ENCODE measurements at regions not wholly inside any gene's neighbourhood (a gene's known extent, or its start where the extent isn't known, plus 50 kb on each side); places are given as distances from the start of the nearest gene placed in this dataset.

GRCh38 chr18:41548521-41549260 lies 406.3 kb upstream of the PIK3C3 start:
- TF ChIP-seq, protein P1, sequence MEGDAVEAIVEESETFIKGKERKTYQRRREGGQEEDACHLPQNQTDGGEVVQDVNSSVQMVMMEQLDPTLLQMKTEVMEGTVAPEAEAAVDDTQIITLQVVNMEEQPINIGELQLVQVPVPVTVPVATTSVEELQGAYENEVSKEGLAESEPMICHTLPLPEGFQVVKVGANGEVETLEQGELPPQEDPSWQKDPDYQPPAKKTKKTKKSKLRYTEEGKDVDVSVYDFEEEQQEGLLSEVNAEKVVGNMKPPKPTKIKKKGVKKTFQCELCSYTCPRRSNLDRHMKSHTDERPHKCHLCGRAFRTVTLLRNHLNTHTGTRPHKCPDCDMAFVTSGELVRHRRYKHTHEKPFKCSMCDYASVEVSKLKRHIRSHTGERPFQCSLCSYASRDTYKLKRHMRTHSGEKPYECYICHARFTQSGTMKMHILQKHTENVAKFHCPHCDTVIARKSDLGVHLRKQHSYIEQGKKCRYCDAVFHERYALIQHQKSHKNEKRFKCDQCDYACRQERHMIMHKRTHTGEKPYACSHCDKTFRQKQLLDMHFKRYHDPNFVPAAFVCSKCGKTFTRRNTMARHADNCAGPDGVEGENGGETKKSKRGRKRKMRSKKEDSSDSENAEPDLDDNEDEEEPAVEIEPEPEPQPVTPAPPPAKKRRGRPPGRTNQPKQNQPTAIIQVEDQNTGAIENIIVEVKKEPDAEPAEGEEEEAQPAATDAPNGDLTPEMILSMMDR (conservative IDR thresholded peaks at IDR 0.05; ENCODE audit: low read depth, low read length), result no peak
- TF ChIP-seq EZH2phosphoT487 (IDR thresholded peaks at IDR 0.05; ENCODE audit: borderline replicate concordance, low read length) (no peak), EZH2 (IDR thresholded peaks at IDR 0.05; ENCODE audit: low read length, unreplicated experiment) (no peak)
- H3K4me3 ChIP-seq (ENCODE audit: low read length), result no peak overlapping the region
- no peaks in the 10 kb centered on the region for H3F3A ChIP-seq (ENCODE audit: low read length, unreplicated experiment)
- no peaks in the 10 kb centered on the region for H4K20me1 ChIP-seq (ENCODE audit: low read length)
- H3K27me3 ChIP-seq (ENCODE audit: low read length), result no peaks in the 10 kb centered on the region
- peaks cover 5% of the 10 kb centered on the region for H3K4me1 ChIP-seq (ENCODE audit: insufficient read depth, low read length)
- no peak overlapping the region for H2AFZ ChIP-seq (ENCODE audit: low read length)
- no peaks in the 10 kb centered on the region for H3K9me2 ChIP-seq (replicated peaks; ENCODE audit: low read length)
- POLR2A ChIA-PET (ENCODE audit: unreplicated experiment), result no interaction called here
- ATAC-seq, result no peak
- H3K36me3 ChIP-seq (ENCODE audit: low read depth, low read length), result no peaks in the 10 kb centered on the region
- H3K9me3 ChIP-seq (ENCODE audit: low read length), result no peaks in the 10 kb centered on the region
- intact Hi-C loops (cut with micrococcal nuclease), result no loop called here
- H3K27ac ChIP-seq (ENCODE audit: low read length), result no peak overlapping the region
- no peak overlapping the region for H3K9ac ChIP-seq (ENCODE audit: low read length)
- BruUV-seq (replicated peaks), result no TSS peak
- CTCF ChIA-PET, result no interaction called here
- DNase-seq, result no peak
- no peak overlapping the region for H3K4me2 ChIP-seq (ENCODE audit: low read length)
- no peaks in the 10 kb centered on the region for H3K79me2 ChIP-seq (ENCODE audit: low read length)

DNA sequence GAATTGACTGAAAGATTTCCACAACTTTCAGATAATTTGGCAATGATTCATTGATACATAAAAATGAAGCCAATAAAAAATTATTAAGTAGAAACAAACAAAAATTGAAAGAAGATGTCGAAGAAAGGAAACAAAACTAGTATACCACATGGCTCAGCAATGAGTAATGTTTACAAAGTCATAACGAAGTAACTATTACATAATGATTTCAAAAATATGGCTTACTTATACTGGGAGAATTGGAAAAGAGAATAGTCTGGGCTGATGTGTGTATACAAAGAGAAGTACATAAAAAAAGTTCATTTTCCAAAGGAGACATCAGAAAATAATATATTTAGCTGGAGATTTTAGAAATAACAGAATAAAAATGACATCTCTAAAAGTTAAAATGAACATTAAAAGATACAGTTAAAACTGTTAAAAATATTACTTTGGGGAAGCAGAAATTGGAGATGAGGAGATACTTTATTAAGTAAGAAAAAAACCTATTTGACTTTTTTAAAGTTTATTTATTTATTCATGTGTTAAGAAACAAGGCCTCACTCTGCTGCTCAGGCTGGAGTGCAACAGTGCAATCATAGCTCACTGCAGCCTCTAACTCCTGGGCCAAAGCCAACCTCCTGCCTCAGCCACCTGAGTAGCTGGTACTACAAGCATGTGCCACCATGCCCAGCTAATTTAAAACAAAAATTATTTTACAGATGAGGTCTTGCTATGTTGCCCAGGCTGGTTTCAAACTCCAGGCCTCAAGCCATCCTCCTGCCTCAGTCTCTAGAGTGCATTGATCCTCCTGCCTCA lies 409.7 kb upstream of the PIK3C3 start:
- H3K79me2 ChIP-seq (ENCODE audit: low read length), result no peaks in the 10 kb centered on the region

More for the DNA sequence above, 409.7 kb upstream of the PIK3C3 start:
- intact Hi-C loops (cut with micrococcal nuclease), result no loop called here
- ATAC-seq (peak; percentile 78), DNase-seq (peak; percentile 39)
- POLR2A ChIA-PET (ENCODE audit: unreplicated experiment), result no interaction called here
- TF ChIP-seq, protein P1 (conservative IDR thresholded peaks at IDR 0.05; ENCODE audit: low read depth, low read length), result no peak
- TF ChIP-seq EZH2phosphoT487 (IDR thresholded peaks at IDR 0.05; ENCODE audit: borderline replicate concordance, low read length), result no peak
- no peak for TF ChIP-seq EZH2 (IDR thresholded peaks at IDR 0.05; ENCODE audit: low read length, unreplicated experiment)
- H3K4me1 ChIP-seq (ENCODE audit: insufficient read depth, low read length), result peaks cover 5% of the 10 kb centered on the region
- no peaks in the 10 kb centered on the region for H3K9me2 ChIP-seq (replicated peaks; ENCODE audit: low read length)
- no peak overlapping the region for H3K4me2 ChIP-seq (ENCODE audit: low read length)
- CTCF ChIA-PET, result no interaction called here
- H3K4me3 ChIP-seq (ENCODE audit: low read length), result no peak overlapping the region
- H2AFZ ChIP-seq (ENCODE audit: low read length), result no peak overlapping the region
- no TSS peak for BruUV-seq (replicated peaks)
- no peaks in the 10 kb centered on the region for H3K36me3 ChIP-seq (ENCODE audit: low read depth, low read length)
- no peak overlapping the region for H3K27ac ChIP-seq (ENCODE audit: low read length)
- no peak overlapping the region for H3K9ac ChIP-seq (ENCODE audit: low read length)
- H4K20me1 ChIP-seq (ENCODE audit: low read length), result no peaks in the 10 kb centered on the region
- H3K27me3 ChIP-seq (ENCODE audit: low read length), result no peaks in the 10 kb centered on the region
- H3K9me3 ChIP-seq (ENCODE audit: low read length), result no peaks in the 10 kb centered on the region
- H3F3A ChIP-seq (ENCODE audit: low read length, unreplicated experiment), result no peaks in the 10 kb centered on the region
